HEK293 (cell line): ENCODE measurements at regions not wholly inside any gene's neighbourhood (a gene's known extent, or its start where the extent isn't known, plus 50 kb on each side); places are given as distances from the start of the nearest gene placed in this dataset.

Experiments used
- CTCF ChIA-PET: fragments of 350-600 bp; formaldehyde crosslinking; extraction: SDS; loops from one replicate; lab custom pipeline; 2021; ENCODE audit warnings: antibody characterized with exemption; lab: Yijun Ruan, JAX
- POLR2A ChIA-PET: fragments of 300-600 bp; formaldehyde crosslinking; extraction: SDS; loops from one replicate; lab custom pipeline; 2020; ENCODE audit warnings: antibody characterized with exemption, inconsistent platforms; lab: Yijun Ruan, JAX
- H3K27ac ChIP-seq: fragments of 200-500 bp; sonication (Bioruptor generic); 2 replicates; pipeline ENCODE4 v1.5.1; 2014; ENCODE audit warnings: low read depth, low read length, control low read depth, inconsistent platforms; ENCODE audit errors: extremely low read depth
- H3K36me3 ChIP-seq, 2 experiments: fragments of 200-500 bp in 1 of 2; sonication (Bioruptor generic) in 1 of 2; 1 replicate in 1 of 2; 2 replicates in 1 of 2; pipeline ENCODE4 v1.5.1; 2014 to 2017; ENCODE audit warnings: inconsistent platforms in 2 of 2, low read length in 2 of 2; ENCODE audit not compliant: control insufficient read depth in 2 of 2, insufficient read depth in 1 of 2
- H3K4me1 ChIP-seq: fragments of 200-500 bp; sonication (Bioruptor generic); 2 replicates; pipeline ENCODE4 v1.5.1; 2014; ENCODE audit warnings: mild to moderate bottlenecking, low read length, inconsistent platforms; ENCODE audit not compliant: control insufficient read depth, insufficient read depth
- H3K4me3 ChIP-seq: 2 replicates; pipeline ENCODE4 v1.5.1; 2011; ENCODE audit warnings: low read depth, mild to moderate bottlenecking, control low read depth, low read length, moderate library complexity
- H3K9me3 ChIP-seq: fragments of 200-500 bp; sonication (Bioruptor generic); 2 replicates; pipeline ENCODE4 v1.5.1; 2014; ENCODE audit warnings: low read depth, low read length, inconsistent platforms; ENCODE audit not compliant: control insufficient read depth, insufficient read depth
- FEZF1 ChIP-seq: fragments of 450-650 bp; formaldehyde crosslinking; IDR thresholded peaks from 2 replicates; pipeline ENCODE4 v1.5.1; 2016; ENCODE audit warnings: missing biosample characterization, missing genetic modification characterization
- HOXC10 ChIP-seq: sonication (generic); formaldehyde crosslinking; IDR thresholded peaks from 2 replicates; pipeline ENCODE4 v1.8.1; 2023; ENCODE audit warnings: mild to moderate bottlenecking, missing genetic modification reagents
- IKZF3 ChIP-seq: fragments of 450-650 bp; IDR thresholded peaks from 2 replicates; pipeline ENCODE4 v1.5.0; 2018; ENCODE audit warnings: missing biosample characterization, mild to moderate bottlenecking, missing genetic modification characterization, moderate library complexity
- KLF10 ChIP-seq: fragments of 450-650 bp; IDR thresholded peaks from 2 replicates; pipeline ENCODE4 v1.5.1; 2018; ENCODE audit warnings: missing biosample characterization, mild to moderate bottlenecking, missing genetic modification characterization
- KLF9 ChIP-seq: fragments of 450-650 bp; formaldehyde crosslinking; IDR thresholded peaks from 2 replicates; pipeline ENCODE4 v1.5.1; 2016; ENCODE audit warnings: missing biosample characterization, missing genetic modification characterization, low read depth
- MZF1 ChIP-seq: fragments of 450-650 bp; formaldehyde crosslinking; IDR thresholded peaks from 2 replicates; pipeline ENCODE4 v1.5.1; 2017; ENCODE audit warnings: missing biosample characterization, missing genetic modification characterization, borderline replicate concordance
- SETDB1 ChIP-seq: IDR thresholded peaks from one replicate; pipeline ENCODE4 v1.6.1; 2017; ENCODE audit warnings: mild to moderate bottlenecking, low read length, moderate library complexity, mixed read lengths; ENCODE audit not compliant: insufficient read length
- SP3 ChIP-seq: fragments of 450-650 bp; formaldehyde crosslinking; IDR thresholded peaks from 2 replicates; pipeline ENCODE4 v1.5.1; 2016; ENCODE audit warnings: missing biosample characterization, missing genetic modification characterization
- TCF7L2 ChIP-seq: IDR thresholded peaks from 2 replicates; pipeline ENCODE4 v1.6.1; 2011; ENCODE audit warnings: low read depth, mild to moderate bottlenecking, inconsistent platforms, low read length, moderate library complexity, borderline replicate concordance
- ZBTB1 ChIP-seq: fragments of 450-650 bp; formaldehyde crosslinking; IDR thresholded peaks from 2 replicates; pipeline ENCODE4 v1.5.1; 2016; ENCODE audit warnings: missing biosample characterization, missing genetic modification characterization
- ZFHX2 ChIP-seq: fragments of 450-650 bp; formaldehyde crosslinking; conservative IDR thresholded peaks from 2 replicates; pipeline ENCODE4 v1.5.1; 2016; ENCODE audit warnings: missing biosample characterization, missing genetic modification characterization
- ZFP37 ChIP-seq: fragments of 450-650 bp; formaldehyde crosslinking; IDR thresholded peaks from 2 replicates; pipeline ENCODE4 v1.5.1; 2016; ENCODE audit warnings: missing biosample characterization, missing genetic modification characterization
- ZNF169 ChIP-seq: fragments of 450-650 bp; formaldehyde crosslinking; IDR thresholded peaks from 2 replicates; pipeline ENCODE4 v1.5.1; 2016; ENCODE audit warnings: missing biosample characterization, missing genetic modification characterization
- ZNF211 ChIP-seq: fragments of 450-650 bp; formaldehyde crosslinking; IDR thresholded peaks from 2 replicates; pipeline ENCODE4 v1.5.1; 2016; ENCODE audit warnings: low read depth, missing biosample characterization, missing genetic modification characterization
- ZNF221 ChIP-seq: fragments of 450-650 bp; formaldehyde crosslinking; IDR thresholded peaks from 2 replicates; pipeline ENCODE4 v1.5.1; 2017; ENCODE audit warnings: missing biosample characterization, missing genetic modification characterization, borderline replicate concordance
- ZNF501 ChIP-seq: fragments of 450-650 bp; formaldehyde crosslinking; IDR thresholded peaks from 2 replicates; pipeline ENCODE4 v1.5.1; 2016; ENCODE audit warnings: missing biosample characterization, missing genetic modification characterization
- ZNF510 ChIP-seq: fragments of 450-650 bp; formaldehyde crosslinking; IDR thresholded peaks from 2 replicates; pipeline ENCODE4 v1.5.1; 2018; ENCODE audit warnings: mild to moderate bottlenecking, missing genetic modification characterization, missing biosample characterization; ENCODE audit not compliant: insufficient replicate concordance
- ZNF610 ChIP-seq: fragments of 450-650 bp; formaldehyde crosslinking; IDR thresholded peaks from 2 replicates; pipeline ENCODE4 v1.5.1; 2016; ENCODE audit warnings: missing biosample characterization, missing genetic modification characterization, borderline replicate concordance
- ZNF626 ChIP-seq: fragments of 450-650 bp; sonication (Bioruptor Pico); formaldehyde crosslinking; IDR thresholded peaks from 2 replicates; pipeline ENCODE4 v1.5.1; 2018; ENCODE audit warnings: missing biosample characterization, missing genetic modification characterization, inconsistent platforms
- ZNF792 ChIP-seq: fragments of 450-650 bp; formaldehyde crosslinking; IDR thresholded peaks from 2 replicates; pipeline ENCODE4 v1.5.1; 2016; ENCODE audit warnings: missing biosample characterization, missing genetic modification characterization
- TF ChIP-seq, protein P1 (sequence below): fragments of 450-650 bp; formaldehyde crosslinking; IDR thresholded peaks from 2 replicates; pipeline ENCODE4 v1.5.1; 2016; ENCODE audit warnings: missing biosample characterization, missing genetic modification characterization
- TF ChIP-seq, protein P2 (sequence below): fragments of 450-650 bp; formaldehyde crosslinking; IDR thresholded peaks from 2 replicates; pipeline ENCODE4 v1.5.1; 2017; ENCODE audit warnings: missing biosample characterization, missing genetic modification characterization
- TF ChIP-seq, protein P3 (sequence below): sonication (generic); formaldehyde crosslinking; IDR thresholded peaks from 2 replicates; pipeline ENCODE4 v1.8.1; 2022; ENCODE audit warnings: mild to moderate bottlenecking, moderate library complexity, missing genetic modification reagents

DNA sequence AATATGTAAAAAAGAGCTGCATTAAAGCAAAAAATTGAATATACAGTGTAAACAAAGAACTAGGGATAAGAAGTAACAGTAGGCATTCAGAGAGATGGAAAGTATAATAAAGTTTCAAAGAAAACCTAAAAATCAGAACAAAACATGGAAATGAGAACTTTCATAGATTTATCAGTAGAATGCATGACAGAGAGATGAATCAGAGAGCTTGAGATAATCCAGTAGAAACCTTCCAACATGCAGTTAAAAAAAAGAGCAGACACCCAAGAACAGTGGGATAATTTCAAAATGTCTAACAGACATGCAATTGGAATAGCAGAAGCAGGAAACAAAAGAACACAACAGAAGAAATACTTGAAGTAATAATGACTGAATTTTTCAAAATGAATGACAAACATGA lies 1384.2 kb downstream of the CDH11 start:
- POLR2A ChIA-PET, result no interaction called here
- no peak for TF ChIP-seq ZNF169 (tag by site-specific recombination)
- Histone ChIP-seq H3K4me3 (no peak overlapping the region), H3K27ac (no peak overlapping the region), H3K9me3 (no peaks in the 10 kb centered on the region), H3K4me1 (no peaks in the 10 kb centered on the region), H3K36me3 (no peaks in the 10 kb centered on the region)
- CTCF ChIA-PET, result no interaction called here

DNA sequence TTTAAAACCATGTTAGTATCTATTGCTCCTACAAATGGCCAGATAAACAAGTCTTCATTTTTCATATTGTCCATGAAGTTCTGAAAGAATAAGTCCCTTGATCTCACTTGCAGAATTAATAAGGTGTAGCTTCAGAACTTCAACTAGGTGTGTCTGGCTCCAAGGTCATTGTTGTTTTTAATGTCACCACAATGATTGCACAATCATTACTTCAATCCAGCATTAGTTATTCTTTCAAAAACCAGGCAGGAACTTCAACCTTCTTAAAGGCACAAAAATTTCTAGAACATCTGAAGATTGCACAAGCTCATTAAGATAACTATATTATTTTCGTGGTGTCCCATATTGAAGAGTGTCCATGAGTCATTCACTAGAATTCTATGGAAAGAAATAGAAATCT lies 1386.4 kb downstream of the CDH11 start:
- TF ChIP-seq SP3 (tag by site-specific recombination), result no peak
- TF ChIP-seq, all 188 proteins: peak for 0
- POLR2A ChIA-PET, result no interaction called here

DNA sequence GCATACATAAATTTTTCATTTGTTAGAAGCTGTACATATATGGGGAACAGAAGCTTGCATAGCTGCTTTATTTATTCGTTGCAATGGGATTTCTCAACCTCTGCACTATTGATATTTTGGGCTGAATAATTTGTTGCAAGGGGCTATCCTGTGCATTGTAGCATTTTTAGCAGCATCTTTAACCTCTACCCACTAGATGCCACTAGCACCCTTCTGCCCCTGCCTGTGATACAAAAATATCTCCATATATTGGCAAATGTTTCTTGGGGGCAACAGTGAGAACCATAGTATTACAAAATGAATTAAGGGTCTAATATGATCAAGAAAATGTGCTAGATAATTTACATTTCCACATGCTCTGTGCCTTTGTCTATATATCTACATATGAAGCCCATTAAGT lies 1401.0 kb downstream of the CDH11 start:
- no peak for TF ChIP-seq KLF10 (tag by site-specific recombination)
- TF ChIP-seq IKZF3 (tag by site-specific recombination), result no peak
- no peak for TF ChIP-seq ZNF792 (tag by site-specific recombination)
- no peak for TF ChIP-seq ZNF626
- TF ChIP-seq HOXC10, result no peak
- no peak for TF ChIP-seq ZNF211 (tag by site-specific recombination)
- no peak for TF ChIP-seq FEZF1
- no peak for TF ChIP-seq SETDB1
- TF ChIP-seq, protein P1, sequence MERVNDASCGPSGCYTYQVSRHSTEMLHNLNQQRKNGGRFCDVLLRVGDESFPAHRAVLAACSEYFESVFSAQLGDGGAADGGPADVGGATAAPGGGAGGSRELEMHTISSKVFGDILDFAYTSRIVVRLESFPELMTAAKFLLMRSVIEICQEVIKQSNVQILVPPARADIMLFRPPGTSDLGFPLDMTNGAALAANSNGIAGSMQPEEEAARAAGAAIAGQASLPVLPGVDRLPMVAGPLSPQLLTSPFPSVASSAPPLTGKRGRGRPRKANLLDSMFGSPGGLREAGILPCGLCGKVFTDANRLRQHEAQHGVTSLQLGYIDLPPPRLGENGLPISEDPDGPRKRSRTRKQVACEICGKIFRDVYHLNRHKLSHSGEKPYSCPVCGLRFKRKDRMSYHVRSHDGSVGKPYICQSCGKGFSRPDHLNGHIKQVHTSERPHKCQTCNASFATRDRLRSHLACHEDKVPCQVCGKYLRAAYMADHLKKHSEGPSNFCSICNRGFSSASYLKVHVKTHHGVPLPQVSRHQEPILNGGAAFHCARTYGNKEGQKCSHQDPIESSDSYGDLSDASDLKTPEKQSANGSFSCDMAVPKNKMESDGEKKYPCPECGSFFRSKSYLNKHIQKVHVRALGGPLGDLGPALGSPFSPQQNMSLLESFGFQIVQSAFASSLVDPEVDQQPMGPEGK (tag by site-specific recombination), result no peak
- TF ChIP-seq ZNF510 (tag by site-specific recombination), result no peak
- TF ChIP-seq KLF9 (tag by site-specific recombination), result no peak
- TF ChIP-seq MZF1 (tag by site-specific recombination), result no peak
- TF ChIP-seq, protein P2, sequence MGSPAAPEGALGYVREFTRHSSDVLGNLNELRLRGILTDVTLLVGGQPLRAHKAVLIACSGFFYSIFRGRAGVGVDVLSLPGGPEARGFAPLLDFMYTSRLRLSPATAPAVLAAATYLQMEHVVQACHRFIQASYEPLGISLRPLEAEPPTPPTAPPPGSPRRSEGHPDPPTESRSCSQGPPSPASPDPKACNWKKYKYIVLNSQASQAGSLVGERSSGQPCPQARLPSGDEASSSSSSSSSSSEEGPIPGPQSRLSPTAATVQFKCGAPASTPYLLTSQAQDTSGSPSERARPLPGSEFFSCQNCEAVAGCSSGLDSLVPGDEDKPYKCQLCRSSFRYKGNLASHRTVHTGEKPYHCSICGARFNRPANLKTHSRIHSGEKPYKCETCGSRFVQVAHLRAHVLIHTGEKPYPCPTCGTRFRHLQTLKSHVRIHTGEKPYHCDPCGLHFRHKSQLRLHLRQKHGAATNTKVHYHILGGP (tag by site-specific recombination), result no peak
- no peak for TF ChIP-seq ZNF221 (tag by site-specific recombination)
- TF ChIP-seq ZBTB1 (tag by site-specific recombination), result no peak
- POLR2A ChIA-PET, result no interaction called here
- CTCF ChIA-PET, result no interaction called here
- Histone ChIP-seq H3K4me1 (no peaks in the 10 kb centered on the region), H3K36me3 (no peaks in the 10 kb centered on the region), H3K9me3 (no peaks in the 10 kb centered on the region), H3K4me3 (no peak overlapping the region), H3K27ac (no peak overlapping the region)

More for the DNA sequence above, 1386.4 kb downstream of the CDH11 start:
- H3K4me3 ChIP-seq, result no peak overlapping the region
- H3K9me3 ChIP-seq, result no peaks in the 10 kb centered on the region
- H3K36me3 ChIP-seq, result no peaks in the 10 kb centered on the region
- no peaks in the 10 kb centered on the region for H3K4me1 ChIP-seq
- CTCF ChIA-PET, result no interaction called here
- no peak overlapping the region for H3K27ac ChIP-seq

DNA sequence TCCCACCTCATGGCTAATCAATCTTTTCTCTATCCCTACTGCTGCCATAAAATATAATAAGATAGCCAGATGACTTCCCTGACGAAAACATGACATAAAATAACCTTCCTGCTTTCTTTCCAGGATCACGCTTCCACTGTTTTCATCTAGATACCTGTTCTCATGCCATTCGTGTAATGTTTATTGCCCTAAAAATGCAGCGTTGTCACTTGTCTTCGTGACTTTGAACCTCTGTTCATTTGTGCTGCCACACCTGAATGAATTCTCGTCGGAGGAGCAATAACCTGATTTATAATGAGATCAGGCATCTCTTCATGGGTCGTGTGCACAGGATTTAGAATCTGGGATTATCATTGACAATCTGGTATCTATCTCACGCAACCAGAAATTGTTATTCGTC lies 1401.9 kb downstream of the CDH11 start:
- Histone ChIP-seq H3K9me3 (no peaks in the 10 kb centered on the region), H3K27ac (no peak overlapping the region), H3K4me1 (no peaks in the 10 kb centered on the region), H3K36me3 (no peaks in the 10 kb centered on the region), H3K4me3 (no peak overlapping the region)
- ChIA-PET POLR2A (no interaction called here), CTCF (no interaction called here)
- TF ChIP-seq ZNF610 (no peak), ZFHX2 (no peak), TCF7L2 (no peak), ZNF501 (tag by site-specific recombination) (no peak), ZFP37 (tag by site-specific recombination) (no peak)
- TF ChIP-seq, protein P3, sequence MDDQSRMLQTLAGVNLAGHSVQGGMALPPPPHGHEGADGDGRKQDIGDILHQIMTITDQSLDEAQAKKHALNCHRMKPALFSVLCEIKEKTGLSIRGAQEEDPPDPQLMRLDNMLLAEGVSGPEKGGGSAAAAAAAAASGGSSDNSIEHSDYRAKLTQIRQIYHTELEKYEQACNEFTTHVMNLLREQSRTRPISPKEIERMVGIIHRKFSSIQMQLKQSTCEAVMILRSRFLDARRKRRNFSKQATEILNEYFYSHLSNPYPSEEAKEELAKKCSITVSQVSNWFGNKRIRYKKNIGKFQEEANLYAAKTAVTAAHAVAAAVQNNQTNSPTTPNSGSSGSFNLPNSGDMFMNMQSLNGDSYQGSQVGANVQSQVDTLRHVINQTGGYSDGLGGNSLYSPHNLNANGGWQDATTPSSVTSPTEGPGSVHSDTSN, result no peak
